Epithelial cell of proximal tubule (primary cell): ENCODE measurements at regions not wholly inside any gene's neighbourhood (a gene's known extent, or its start where the extent isn't known, plus 50 kb on each side); places are given as distances from the start of the nearest gene placed in this dataset.
A peak's percentile ranks its signal among the peaks of the same experiment; 100 is the strongest.

Experiments used
- DNase-seq: peaks from one replicate; pipeline ENCODE4 v3.0.0-alpha.2; 2011; ENCODE audit warnings: low read depth
- H3K4me3 ChIP-seq: 2 replicates; pipeline ENCODE4 v1.5.1; 2011; ENCODE audit warnings: low read depth, mild to moderate bottlenecking, low read length
- TF ChIP-seq, protein P1 (sequence below): conservative IDR thresholded peaks from 2 replicates; pipeline ENCODE4 v1.5.1; 2012; ENCODE audit warnings: low read depth, mild to moderate bottlenecking, low read length

DNA sequence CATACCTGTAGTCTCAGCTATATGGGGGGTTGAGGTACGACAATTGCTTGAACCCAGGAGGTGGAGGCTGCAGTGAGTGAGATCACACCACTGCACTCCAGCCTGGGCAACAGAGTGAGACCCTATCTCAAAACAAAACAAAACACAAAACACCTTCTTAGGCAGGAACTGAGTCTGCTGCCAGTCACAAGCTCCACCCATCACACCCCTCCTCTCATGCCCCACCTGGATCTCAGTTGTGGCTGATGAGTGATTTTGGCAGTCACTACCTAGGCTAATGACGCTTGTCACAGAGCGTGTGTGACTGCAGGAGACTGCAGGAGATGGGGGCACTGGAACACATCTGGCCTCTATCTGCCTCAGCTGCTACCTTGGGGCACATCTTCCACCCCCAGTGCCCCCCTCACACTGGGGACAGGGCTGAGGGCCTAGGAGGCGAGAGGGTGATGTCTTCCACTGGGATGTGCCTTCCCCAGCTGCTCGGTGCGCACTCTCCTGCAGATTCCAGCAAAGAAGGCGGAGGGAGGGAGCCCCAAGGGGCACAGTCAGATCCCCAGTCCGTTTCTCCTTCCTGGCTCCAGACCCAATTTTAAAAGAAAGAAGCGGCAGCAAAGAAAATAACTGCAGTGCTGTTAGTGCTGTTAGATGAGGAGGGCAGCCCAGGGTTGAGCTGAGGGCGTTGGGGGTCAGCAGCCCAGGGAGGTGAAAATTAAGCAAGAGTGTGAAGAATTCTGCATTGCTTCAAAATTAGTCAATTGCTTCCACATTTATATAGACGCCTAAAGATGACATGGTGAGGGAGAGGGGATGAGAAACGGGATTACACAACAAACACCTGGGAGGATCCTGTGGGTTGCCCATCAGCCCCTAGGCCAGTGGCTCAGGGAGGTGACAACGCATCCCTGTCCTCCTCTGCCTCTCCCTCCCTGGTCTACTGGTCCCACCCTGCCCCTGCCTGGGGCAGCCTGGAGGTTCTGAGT is 143.6 kb upstream of the HAAO start:
- TF ChIP-seq, protein P1, sequence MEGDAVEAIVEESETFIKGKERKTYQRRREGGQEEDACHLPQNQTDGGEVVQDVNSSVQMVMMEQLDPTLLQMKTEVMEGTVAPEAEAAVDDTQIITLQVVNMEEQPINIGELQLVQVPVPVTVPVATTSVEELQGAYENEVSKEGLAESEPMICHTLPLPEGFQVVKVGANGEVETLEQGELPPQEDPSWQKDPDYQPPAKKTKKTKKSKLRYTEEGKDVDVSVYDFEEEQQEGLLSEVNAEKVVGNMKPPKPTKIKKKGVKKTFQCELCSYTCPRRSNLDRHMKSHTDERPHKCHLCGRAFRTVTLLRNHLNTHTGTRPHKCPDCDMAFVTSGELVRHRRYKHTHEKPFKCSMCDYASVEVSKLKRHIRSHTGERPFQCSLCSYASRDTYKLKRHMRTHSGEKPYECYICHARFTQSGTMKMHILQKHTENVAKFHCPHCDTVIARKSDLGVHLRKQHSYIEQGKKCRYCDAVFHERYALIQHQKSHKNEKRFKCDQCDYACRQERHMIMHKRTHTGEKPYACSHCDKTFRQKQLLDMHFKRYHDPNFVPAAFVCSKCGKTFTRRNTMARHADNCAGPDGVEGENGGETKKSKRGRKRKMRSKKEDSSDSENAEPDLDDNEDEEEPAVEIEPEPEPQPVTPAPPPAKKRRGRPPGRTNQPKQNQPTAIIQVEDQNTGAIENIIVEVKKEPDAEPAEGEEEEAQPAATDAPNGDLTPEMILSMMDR: no peak
- no peak for DNase-seq
- no peak overlapping the region for H3K4me3 ChIP-seq

DNA sequence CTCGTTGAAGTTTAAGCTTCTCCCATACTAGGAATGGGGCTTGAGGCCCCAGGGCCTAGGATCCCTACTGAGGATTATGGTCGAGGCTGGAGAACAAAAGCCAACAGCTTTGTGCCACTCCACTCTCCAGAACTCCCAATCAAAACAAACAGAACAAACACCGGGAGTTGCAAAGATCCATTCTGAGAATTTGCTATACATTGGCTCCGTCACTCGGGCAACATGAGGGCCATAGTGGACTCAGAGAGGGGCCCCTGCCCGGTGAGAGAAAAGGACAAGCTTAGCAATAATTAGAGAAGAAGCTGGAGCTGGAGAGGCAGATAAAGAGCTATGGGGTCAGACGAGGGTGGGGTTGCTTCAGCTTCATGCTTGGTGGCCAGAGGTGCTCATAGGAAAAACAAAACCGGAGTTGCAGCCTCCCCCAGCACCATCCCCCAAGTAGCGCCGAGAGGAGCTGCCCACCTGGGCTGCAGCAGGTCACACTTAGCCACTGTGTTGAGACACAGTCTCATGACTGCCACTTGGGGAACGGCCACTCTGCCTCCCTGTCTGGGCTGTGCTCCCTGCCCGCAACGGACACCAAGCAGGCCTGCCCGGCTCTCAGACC is 142.3 kb upstream of the HAAO start:
- no peak for DNase-seq
- no peak overlapping the region for H3K4me3 ChIP-seq
- TF ChIP-seq, protein P1: no peak

DNA sequence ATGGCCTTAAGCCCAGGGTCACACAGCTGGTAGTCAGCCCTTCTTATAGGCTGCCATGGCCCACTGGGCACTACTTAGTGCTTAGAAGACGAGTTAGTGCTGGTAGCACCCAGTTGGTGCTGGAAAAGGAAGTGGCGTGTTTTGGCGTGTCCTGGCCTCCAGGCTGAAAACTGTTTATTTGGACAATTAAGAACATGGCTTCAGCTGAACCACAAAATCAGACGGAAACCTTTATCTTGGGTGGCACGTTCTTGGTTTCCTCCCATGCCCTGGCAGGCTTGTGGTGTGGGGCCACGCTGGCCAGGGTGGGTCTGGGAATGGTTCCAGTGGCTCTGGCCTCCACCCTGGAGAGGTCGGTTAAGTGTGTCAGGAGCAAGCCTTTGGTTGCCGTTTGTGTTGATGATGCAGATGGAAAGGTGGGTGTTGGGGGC is 141.5 kb upstream of the HAAO start:
- DNase-seq: no peak
- H3K4me3 ChIP-seq: no peak overlapping the region
- TF ChIP-seq, protein P1: no peak

DNA sequence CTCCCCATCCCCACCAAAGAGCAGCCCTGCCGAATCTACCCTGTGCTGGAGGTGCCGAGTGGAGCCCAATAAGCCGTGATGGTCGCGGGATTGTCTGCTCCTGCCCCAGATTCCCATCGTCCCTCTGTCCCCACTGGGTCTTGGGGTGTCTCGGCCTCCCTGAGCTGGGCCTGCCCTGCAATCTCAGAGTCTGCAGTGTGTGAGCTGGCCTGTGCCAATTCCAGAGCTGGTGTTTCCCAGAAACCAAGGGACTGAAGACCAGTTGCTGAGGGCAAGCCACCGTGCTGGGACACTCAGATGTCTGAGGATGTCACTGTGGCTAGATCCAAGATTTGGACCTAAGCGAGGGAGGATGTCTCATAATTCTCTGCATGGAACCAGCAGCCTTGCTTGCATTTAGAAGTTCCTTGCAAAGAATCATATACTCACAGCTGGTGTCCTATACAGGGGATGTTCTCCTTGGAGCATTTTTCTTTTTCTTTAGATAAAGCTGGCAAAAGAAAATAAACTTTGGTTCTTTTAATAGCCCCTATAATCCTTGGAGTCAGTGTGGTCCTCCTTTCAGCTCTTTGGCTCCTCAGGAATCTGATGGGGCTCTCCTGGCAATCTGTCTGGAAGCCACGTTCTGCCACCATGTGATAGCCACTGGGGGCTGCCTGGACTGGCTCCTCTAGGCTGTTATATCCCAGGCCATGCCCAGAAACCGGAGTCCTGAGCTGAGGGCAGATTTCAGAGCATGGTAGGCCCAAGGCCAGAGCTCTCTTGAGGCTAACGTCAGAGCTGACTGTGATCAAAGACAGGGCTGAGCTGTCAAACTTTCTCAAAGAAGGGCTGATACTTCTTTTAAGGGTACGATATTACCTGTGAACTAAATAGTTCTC is 140.1 kb upstream of the HAAO start:
- no peak for DNase-seq
- no peak overlapping the region for H3K4me3 ChIP-seq
- TF ChIP-seq, protein P1: no peak

DNA sequence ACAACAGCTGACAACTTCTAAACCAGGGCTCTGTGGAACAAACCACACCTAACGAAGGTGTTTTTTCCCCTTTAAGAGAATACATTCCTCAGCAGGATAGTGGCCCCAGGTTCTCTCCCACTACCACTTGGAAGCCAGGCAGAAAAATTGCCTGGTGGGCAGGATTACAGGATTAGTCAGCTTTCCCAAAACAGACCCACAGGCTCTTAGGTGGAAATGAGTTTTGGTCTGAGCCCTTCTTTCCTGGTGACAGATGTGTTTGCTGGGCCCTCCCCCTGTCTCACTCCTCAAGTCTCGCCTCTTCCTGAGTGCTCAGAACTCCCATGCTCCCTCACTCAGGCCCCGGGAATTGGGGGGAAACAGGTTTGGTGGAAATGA is 139.4 kb upstream of the HAAO start:
- TF ChIP-seq, protein P1: no peak
- H3K4me3 ChIP-seq: no peak overlapping the region
- no peak for DNase-seq

DNA sequence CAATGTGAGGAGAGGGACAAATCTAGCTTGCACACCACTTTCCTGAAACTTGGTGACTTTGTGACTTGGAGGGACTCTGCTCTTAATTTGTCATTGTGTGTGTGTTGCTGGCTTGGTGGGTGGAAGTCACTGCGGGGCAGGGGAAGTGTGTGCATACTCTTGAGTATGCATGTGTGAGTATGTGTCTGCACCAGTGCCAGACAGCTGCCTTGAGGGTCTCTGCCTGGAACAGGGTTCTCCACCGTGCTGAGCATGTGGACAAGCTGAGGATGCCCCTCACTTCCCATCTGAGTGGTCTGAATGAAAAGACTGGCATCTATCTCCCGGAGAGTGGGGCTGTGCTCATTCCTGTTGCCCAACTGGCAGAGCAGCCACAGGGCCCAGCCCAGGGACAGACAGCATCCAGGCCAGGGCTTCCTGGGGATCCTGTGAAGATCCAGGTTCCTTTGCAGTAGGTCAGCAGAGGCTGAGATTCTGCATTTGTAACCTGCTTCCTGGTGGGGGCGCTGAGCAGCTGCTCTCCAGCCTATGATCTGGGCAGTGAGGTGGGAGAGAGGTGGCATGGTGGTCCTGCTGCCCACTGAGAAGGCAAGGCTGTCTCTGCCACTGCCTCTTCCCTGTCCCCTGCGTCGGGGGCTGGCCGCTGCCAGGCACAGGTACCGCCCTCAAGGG is 138.9 kb upstream of the HAAO start:
- H3K4me3 ChIP-seq: no peak overlapping the region
- TF ChIP-seq, protein P1: peak; percentile 44
- no peak for DNase-seq
